ENCODE measurements at regions not wholly inside any gene's neighbourhood (a gene's known extent, or its start where the extent isn't known, plus 50 kb on each side); places are given as distances from the start of the nearest gene placed in this dataset.
A peak's percentile ranks its signal among the peaks of the same experiment; 100 is the strongest.

DNA sequence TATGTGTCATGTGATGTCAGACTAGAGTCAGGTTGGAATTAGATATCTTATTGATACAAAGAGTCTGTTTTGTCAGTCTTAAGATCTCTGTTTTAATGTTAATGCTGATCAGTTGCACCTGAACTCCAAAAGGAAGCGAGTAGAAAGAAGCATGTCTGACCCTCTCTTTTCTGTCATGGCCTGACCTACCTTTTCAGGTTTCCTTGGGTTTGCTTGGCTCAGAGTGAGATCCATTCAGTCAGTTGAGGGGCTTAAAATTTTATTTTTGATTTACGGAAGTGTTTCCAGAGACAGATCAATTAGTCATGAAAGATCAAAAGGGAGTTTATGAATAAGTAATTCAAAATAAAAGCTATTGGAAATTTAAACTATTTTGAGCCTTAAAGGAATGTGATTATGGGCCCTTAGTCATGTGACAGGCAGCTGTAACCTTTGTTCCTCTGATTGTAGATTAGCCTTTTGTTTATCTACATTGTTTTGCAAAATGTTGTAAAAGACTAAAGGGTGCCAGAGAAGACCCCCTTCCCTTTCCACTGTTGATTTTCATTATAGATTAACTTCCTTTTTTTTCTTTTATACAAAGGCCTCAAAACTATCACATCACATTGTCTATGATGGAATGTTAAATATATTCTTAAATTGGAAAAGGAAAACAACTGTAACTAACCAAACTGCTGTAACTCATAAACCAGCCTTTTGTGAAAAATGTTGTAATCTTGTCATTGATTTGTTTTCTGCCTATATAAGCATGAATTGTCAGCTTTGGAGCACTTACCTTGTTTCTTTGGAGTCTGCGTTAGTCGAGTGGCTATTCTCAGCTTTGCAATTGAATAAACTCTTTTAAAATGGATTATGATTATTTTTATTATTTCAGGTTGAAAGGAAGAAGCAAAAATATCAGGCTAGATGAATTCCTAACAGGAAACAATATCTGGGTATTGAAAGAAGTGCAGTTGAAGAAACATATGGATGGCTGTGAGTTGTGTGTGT is 195.5 kb upstream of the MBL2 start:
- Mint-ChIP-seq H3K4me1 (peaks cover 44 to 46% of the 10 kb centered on the region in 2 experiments), H3K9me3 (peaks cover 24 to 25% of the 10 kb centered on the region in 2 experiments), H3K4me3 (no peak overlapping the region; a peak in 1 of 5 replicates), H3K27ac (peak overlapping the region; percentile 76 to 98 (median 97)), H3K27me3 (ENCODE audit: low read depth) (no peaks in the 10 kb centered on the region), H3K36me3 (ENCODE audit: insufficient read depth in 1 of 3, low read depth in 3 of 3) (peaks cover 19 to 36% (median 24%) of the 10 kb centered on the region in 3 experiments)
- H3K27me3 ChIP-seq (ENCODE audit: insufficient read depth, low read length), result no peaks in the 10 kb centered on the region
- H4K5ac ChIP-seq (ENCODE audit: insufficient read length, low read depth, low read length), result no peak overlapping the region
- no peak overlapping the region for H3K56ac ChIP-seq (ENCODE audit: insufficient read length, low read depth, low read length)
- peaks cover 12% of the 10 kb centered on the region for H3K9me3 ChIP-seq (ENCODE audit: control insufficient read depth, low read depth, low read length)
- TF ChIP-seq CTCF (conservative IDR thresholded peaks at IDR 0.05), result no peak
- H3T11ph ChIP-seq (ENCODE audit: low read length), result no peak overlapping the region
- H3K9ac ChIP-seq (ENCODE audit: extremely low read depth, insufficient read length, low read length), result peak overlapping the region; percentile 47
- H3K79me1 ChIP-seq (ENCODE audit: insufficient read depth, low read depth, low read length, poor library complexity, severe bottlenecking), result no peaks in the 10 kb centered on the region
- no peak overlapping the region for H3K4ac ChIP-seq (ENCODE audit: low read depth, low read length)
- peaks cover 8% of the 10 kb centered on the region for H3K4me1 ChIP-seq (ENCODE audit: insufficient read depth, low read length)
- DNase-seq, result no peak
- H3K4me2 ChIP-seq (ENCODE audit: insufficient read depth, insufficient read length, low read length), result no peak overlapping the region
- H3K79me2 ChIP-seq (ENCODE audit: insufficient read depth, low read length), result no peaks in the 10 kb centered on the region
- no peaks in the 10 kb centered on the region for H3K23me2 ChIP-seq (ENCODE audit: insufficient read length, low read depth, low read length, poor library complexity, severe bottlenecking)
- no peak overlapping the region for H2AFZ ChIP-seq (ENCODE audit: low read length)
- H2BK15ac ChIP-seq (ENCODE audit: low read depth, low read length), result no peak overlapping the region
- no peak overlapping the region for H4K91ac ChIP-seq (ENCODE audit: insufficient read length, low read depth, low read length)
- WGBS (ENCODE audit: extremely low coverage, insufficient read length, low lambda C conversion rate), result no CpG with 5 or more reads among the region's 4 CpGs
- no peak overlapping the region for H3K18ac ChIP-seq (ENCODE audit: insufficient read length, low read depth, low read length)
- peak overlapping the region; percentile 94 for H3K27ac ChIP-seq (ENCODE audit: insufficient read length, low read depth, low read length)
- H2BK12ac ChIP-seq (ENCODE audit: insufficient read length, low read depth, low read length), result no peak overlapping the region
- no peak overlapping the region for H2BK20ac ChIP-seq (ENCODE audit: low read depth, low read length, poor library complexity, severe bottlenecking)
- H3K14ac ChIP-seq (ENCODE audit: insufficient read depth, low read length), result no peak overlapping the region
- no peaks in the 10 kb centered on the region for H4K20me1 ChIP-seq (ENCODE audit: control insufficient read depth, insufficient read depth, insufficient read length)
- no peak overlapping the region for H3K23ac ChIP-seq (ENCODE audit: insufficient read length, low read depth, low read length)
- no peak overlapping the region for H4K8ac ChIP-seq (replicated peaks; ENCODE audit: insufficient read length, low read depth, low read length)
- no peak overlapping the region for H2BK5ac ChIP-seq (ENCODE audit: insufficient read length, low read length)
- H2BK120ac ChIP-seq (ENCODE audit: low read depth, low read length, poor library complexity, severe bottlenecking), result no peak overlapping the region
- H2AK5ac ChIP-seq (ENCODE audit: insufficient read length, low read length), result peak overlapping the region; percentile 69
